Lung (tissue), 11 donors: ENCODE measurements at regions not wholly inside any gene's neighbourhood (a gene's known extent, or its start where the extent isn't known, plus 50 kb on each side); places are given as distances from the start of the nearest gene placed in this dataset.

ENCODE experiments used
- ATAC-seq: fragments of 200-7000 bp; cut with Tn5 transposase; one replicate; pipeline ENCODE4 v1.9.1; 2020; ENCODE audit warnings: moderate number of reproducible peaks; ENCODE audit not compliant: insufficient read depth, low FRiP score
- DNase-seq, 3 donors: peaks; one replicate each; pipeline ENCODE4 v3.0.0-alpha.2; 2013 to 2017
- H3K27ac ChIP-seq, 2 donors: one replicate each; pipeline ENCODE4 v1.5.1; 2013; ENCODE audit warnings: mild to moderate bottlenecking in 2 of 2, moderate library complexity in 2 of 2, control low read depth in 1 of 2, inconsistent platforms in 1 of 2, low read depth in 1 of 2, low read length in 1 of 2
- H3K27me3 ChIP-seq, 3 donors: one replicate each; pipeline ENCODE4 v1.5.1; 2013; ENCODE audit warnings: low read length in 2 of 3; ENCODE audit not compliant: control insufficient read depth in 3 of 3, insufficient read depth in 3 of 3
- H3K36me3 ChIP-seq, 4 donors: one replicate each; pipeline ENCODE4 v1.5.1; 2013; ENCODE audit warnings: low read length in 4 of 4, mild to moderate bottlenecking in 1 of 4, moderate library complexity in 1 of 4; ENCODE audit not compliant: control insufficient read depth in 4 of 4, insufficient read depth in 4 of 4
- H3K4me1 ChIP-seq, 5 donors: one replicate each; pipeline ENCODE4 v1.5.1; 2013; ENCODE audit warnings: low read length in 5 of 5, mild to moderate bottlenecking in 2 of 5, moderate library complexity in 1 of 5; ENCODE audit not compliant: control insufficient read depth in 5 of 5, insufficient read depth in 5 of 5
- H3K4me3 ChIP-seq: one replicate; pipeline ENCODE4 v1.5.1; 2013; ENCODE audit warnings: mild to moderate bottlenecking, control low read depth, moderate library complexity
- H3K9ac ChIP-seq, 2 donors: one replicate each; pipeline ENCODE4 v1.5.1; 2013; ENCODE audit warnings: low read length in 2 of 2, control low read depth in 1 of 2; ENCODE audit not compliant: insufficient read depth in 1 of 2
- H3K9me3 ChIP-seq, 4 donors: one replicate each; pipeline ENCODE4 v1.5.1; 2013; ENCODE audit warnings: low read length in 3 of 4, mild to moderate bottlenecking in 1 of 4, moderate library complexity in 1 of 4; ENCODE audit not compliant: control insufficient read depth in 4 of 4, insufficient read depth in 3 of 4
- CTCF ChIP-seq: IDR thresholded peaks from 2 replicates; pipeline ENCODE4 v1.5.1; 2012; ENCODE audit warnings: mild to moderate bottlenecking; ENCODE audit errors: control extremely low read depth, extremely low read depth
- WGBS, 2 donors: extraction: QIAGEN DNeasy Blood & Tissue Kit; methylation state at CpG; one replicate each; pipeline ENCODE4 v1.1.7; 2013; 5-methylcytosine and 5-hydroxymethylcytosine counted together
- donor health status: control.
- donor health status: control.
- donor health status: Bipolar disorder and iron deficiency.
- donor health status: healthy.
- donor health status: DM: yes; HTN: yes; CAD: no.

- Histone ChIP-seq H3K4me3 (no peak overlapping the region), H3K9me3 (peaks cover 0 to 2% (median 0%) of the 10 kb centered on the region in 4 donors), H3K36me3 (no peaks in the 10 kb centered on the region), H3K27ac (no peak overlapping the region), H3K9ac (no peak overlapping the region), H3K27me3 (no peaks in the 10 kb centered on the region), H3K4me1 (peaks cover 0 to 16% (median 0%) of the 10 kb centered on the region in 5 donors)
- ATAC-seq (no peak), DNase-seq (peak in 2 of 3 donors; percentile 64 to 68)
- WGBS, 2 donors = 60 to 71% methylated on average over 1 of the region's 1 CpG
- TF ChIP-seq CTCF = no peak
Observed at GRCh38 chr6:19083801-19084200, 696.7 kb downstream of the RNF144B start.

- TF ChIP-seq CTCF = no peak
- H3K9me3 ChIP-seq = no peaks in the 10 kb centered on the region
- H3K36me3 ChIP-seq = no peaks in the 10 kb centered on the region
- ATAC-seq (no peak), DNase-seq (no peak)
- no peak overlapping the region for H3K4me3 ChIP-seq
- WGBS, 2 donors = 67 to 75% methylated on average over 4 of the region's 4 CpGs
- no peak overlapping the region for H3K27ac ChIP-seq
- H3K27me3 ChIP-seq = peaks cover 0 to 4% (median 0%) of the 10 kb centered on the region in 3 donors
- peaks cover 0 to 16% (median 0%) of the 10 kb centered on the region in 5 donors for H3K4me1 ChIP-seq
- H3K9ac ChIP-seq = no peak overlapping the region
Observed at GRCh38 chr6:19086480-19086879, 699.3 kb downstream of the RNF144B start.

GRCh38 chr6:19087296-19087695 is 700.1 kb downstream of the RNF144B start:
- Histone ChIP-seq H3K4me3 (no peak overlapping the region), H3K27me3 (peaks cover 0 to 4% (median 0%) of the 10 kb centered on the region in 3 donors), H3K9me3 (no peaks in the 10 kb centered on the region), H3K9ac (no peak overlapping the region), H3K27ac (no peak overlapping the region), H3K4me1 (peaks cover 0 to 16% (median 0%) of the 10 kb centered on the region in 5 donors), H3K36me3 (no peaks in the 10 kb centered on the region)
- 83 to 94% methylated on average over 1 of the region's 1 CpG for WGBS, 2 donors
- DNase-seq (peak in 2 of 3 donors; percentile 70 to 84), ATAC-seq (no peak)
- no peak for TF ChIP-seq CTCF

GRCh38 chr6:19087897-19088296 is 700.7 kb downstream of the RNF144B start:
- no peak overlapping the region for H3K9ac ChIP-seq
- no peak for TF ChIP-seq CTCF
- H3K36me3 ChIP-seq = no peaks in the 10 kb centered on the region
- peaks cover 0 to 4% (median 0%) of the 10 kb centered on the region in 3 donors for H3K27me3 ChIP-seq
- ATAC-seq (no peak), DNase-seq (no peak)
- WGBS, 2 donors = 74 to 88% methylated on average over 1 of the region's 1 CpG
- no peak overlapping the region for H3K27ac ChIP-seq
- no peaks in the 10 kb centered on the region for H3K9me3 ChIP-seq
- H3K4me1 ChIP-seq = peaks cover 0 to 16% (median 0%) of the 10 kb centered on the region in 5 donors
- no peak overlapping the region for H3K4me3 ChIP-seq
